ENCODE measurements at regions not wholly inside any gene's neighbourhood (a gene's known extent, or its start where the extent isn't known, plus 50 kb on each side); places are given as distances from the start of the nearest gene placed in this dataset.

- TF ChIP-seq CTCF (IDR thresholded peaks at IDR 0.05; ENCODE audit: poor library complexity) (no peak), EZH2 (IDR thresholded peaks at IDR 0.05; ENCODE audit: borderline replicate concordance) (no peak), EZH2phosphoT487 (IDR thresholded peaks at IDR 0.05; ENCODE audit: low read depth, severe bottlenecking, unreplicated experiment) (no peak)
These were observed 219.5 kb downstream of the TFAP2C start for GRCh38 chr20:56848561-56848960.
